Epithelial cell of esophagus (primary cell): ENCODE measurements at regions not wholly inside any gene's neighbourhood (a gene's known extent, or its start where the extent isn't known, plus 50 kb on each side); places are given as distances from the start of the nearest gene placed in this dataset.

Experiments
- DNase-seq: peaks from one replicate; pipeline ENCODE4 v3.0.0; 2010; ENCODE audit warnings: low read depth
- H3K4me3 ChIP-seq: 2 replicates; pipeline ENCODE4 v1.5.1; 2011; ENCODE audit warnings: mild to moderate bottlenecking, low read length, control low read depth
- TF ChIP-seq, protein P1 (sequence below): IDR thresholded peaks from 2 replicates; pipeline ENCODE4 v1.5.1; 2011; ENCODE audit warnings: low read depth, mild to moderate bottlenecking, low read length, control low read depth, inconsistent platforms; ENCODE audit not compliant: insufficient read depth; ENCODE audit errors: missing control alignments

DNA sequence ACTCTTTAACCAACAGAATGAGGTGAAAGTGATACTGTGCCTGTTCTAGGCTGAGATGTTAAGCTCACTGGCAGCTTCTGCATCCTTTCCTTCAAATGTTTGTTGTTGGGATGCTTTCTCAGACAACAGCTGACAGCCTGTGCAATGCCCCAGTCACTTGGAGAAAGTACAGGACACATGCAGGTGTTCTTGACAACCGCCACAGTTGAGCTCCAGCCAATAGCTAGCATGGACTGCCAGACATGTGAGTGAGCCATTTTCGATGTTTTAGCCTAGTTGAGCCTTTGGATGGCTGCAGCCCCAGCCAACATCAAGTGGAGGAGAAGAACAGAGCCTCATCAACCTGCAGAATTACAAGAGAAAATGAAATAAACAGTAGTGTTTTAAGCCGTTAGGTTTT is 94.1 kb upstream of the PPP3CA start:
- H3K4me3 ChIP-seq: no peak overlapping the region
- no peak for DNase-seq
- TF ChIP-seq, protein P1, sequence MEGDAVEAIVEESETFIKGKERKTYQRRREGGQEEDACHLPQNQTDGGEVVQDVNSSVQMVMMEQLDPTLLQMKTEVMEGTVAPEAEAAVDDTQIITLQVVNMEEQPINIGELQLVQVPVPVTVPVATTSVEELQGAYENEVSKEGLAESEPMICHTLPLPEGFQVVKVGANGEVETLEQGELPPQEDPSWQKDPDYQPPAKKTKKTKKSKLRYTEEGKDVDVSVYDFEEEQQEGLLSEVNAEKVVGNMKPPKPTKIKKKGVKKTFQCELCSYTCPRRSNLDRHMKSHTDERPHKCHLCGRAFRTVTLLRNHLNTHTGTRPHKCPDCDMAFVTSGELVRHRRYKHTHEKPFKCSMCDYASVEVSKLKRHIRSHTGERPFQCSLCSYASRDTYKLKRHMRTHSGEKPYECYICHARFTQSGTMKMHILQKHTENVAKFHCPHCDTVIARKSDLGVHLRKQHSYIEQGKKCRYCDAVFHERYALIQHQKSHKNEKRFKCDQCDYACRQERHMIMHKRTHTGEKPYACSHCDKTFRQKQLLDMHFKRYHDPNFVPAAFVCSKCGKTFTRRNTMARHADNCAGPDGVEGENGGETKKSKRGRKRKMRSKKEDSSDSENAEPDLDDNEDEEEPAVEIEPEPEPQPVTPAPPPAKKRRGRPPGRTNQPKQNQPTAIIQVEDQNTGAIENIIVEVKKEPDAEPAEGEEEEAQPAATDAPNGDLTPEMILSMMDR: no peak

DNA sequence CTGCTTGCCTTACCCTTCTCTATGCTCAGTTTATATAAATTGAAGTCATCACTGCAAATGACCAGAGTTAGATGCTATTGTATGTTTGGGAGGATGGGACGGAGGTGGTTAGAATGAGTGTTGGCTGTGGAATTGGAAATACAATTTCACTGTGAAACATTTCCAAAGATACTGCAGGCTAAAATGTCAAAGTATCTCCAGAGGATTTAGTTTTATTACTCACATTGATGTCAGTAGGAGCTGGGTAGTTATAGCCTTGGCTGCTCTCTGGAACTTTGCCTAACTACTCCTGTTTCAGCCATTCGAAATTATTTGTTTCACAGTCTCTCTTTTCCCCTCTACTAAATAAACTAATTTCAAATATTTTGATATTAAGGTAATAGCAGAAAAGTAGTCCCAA is 92.6 kb upstream of the PPP3CA start:
- TF ChIP-seq, protein P1: no peak
- H3K4me3 ChIP-seq: no peak overlapping the region
- no peak for DNase-seq

DNA sequence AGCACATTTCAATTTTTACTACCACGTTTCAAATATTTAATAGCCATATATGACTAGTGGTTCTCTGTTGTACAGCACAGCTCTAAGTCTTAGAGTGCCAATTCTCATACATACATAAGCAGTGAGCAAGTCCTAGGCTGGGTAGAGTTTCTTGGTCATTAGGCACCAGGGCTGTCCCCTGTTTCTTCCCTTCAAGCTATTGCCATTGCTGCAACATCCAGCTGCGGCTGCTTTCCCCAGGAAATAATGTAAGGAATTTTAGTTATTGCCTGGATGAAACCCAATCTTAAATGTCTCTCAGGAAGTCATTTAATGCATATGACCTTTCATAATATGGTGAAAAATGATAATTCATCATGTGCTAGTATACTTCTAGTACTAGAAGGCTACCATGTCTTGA is 74.1 kb upstream of the PPP3CA start:
- TF ChIP-seq, protein P1: no peak
- no peak for DNase-seq
- H3K4me3 ChIP-seq: no peak overlapping the region

DNA sequence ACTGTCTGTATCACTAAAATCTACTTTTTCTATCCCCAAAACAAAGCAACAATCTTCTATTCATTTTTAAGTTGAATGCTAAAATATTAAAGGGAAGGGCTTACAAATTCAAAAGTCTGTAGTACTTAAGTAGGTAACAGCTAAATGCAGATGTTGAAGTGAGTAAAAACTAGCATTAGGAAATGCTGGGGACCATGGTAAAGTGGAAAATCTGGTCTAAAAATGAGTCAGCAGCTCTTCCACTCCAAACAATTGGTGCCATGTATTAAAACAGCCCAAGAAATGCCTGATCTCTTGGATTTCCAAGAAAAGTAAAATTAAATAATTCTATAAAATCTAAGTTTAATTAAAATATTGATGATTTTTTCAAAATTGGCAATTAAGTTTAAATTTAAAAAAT is 73.3 kb upstream of the PPP3CA start:
- DNase-seq: peak; percentile 73
- no peak overlapping the region for H3K4me3 ChIP-seq
- TF ChIP-seq, protein P1: no peak

DNA sequence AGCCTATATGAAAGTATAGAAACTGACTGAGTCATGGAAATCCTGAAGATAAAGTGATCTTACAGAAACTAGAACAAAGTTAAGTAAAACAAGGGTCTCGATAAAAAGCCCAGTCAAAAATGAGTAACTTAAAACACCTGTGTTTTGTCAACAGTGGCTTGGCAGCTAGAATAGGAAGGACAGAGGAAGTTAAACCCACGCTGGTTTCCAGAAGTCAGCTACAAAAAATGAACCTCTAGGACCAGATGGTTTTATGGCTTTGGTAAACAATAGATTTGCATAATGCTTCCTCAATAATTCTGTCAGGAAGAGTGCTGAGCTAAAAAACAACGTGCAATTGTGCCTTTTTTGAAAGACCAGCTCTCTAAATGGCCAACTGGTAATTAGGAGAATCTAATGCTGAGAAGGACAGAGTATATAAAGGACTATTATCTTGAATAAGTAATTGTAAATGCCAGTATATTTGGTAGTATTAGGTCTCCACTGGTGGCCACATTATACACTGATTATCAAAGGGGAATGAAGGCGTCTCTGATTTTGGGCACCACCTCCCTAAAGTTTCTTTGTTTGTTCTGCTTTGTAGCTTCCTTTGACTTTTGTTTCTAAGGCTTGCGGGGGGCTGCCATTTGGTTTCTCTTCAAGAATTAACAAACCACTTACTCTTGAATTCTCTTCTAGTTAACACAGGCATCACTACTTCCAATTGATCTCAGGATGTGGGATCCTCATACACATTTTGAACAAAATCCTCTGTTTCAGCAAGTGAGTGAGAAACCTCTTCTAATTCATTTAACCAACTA is 72.2 kb upstream of the PPP3CA start:
- TF ChIP-seq, protein P1: no peak
- no peak overlapping the region for H3K4me3 ChIP-seq

DNA sequence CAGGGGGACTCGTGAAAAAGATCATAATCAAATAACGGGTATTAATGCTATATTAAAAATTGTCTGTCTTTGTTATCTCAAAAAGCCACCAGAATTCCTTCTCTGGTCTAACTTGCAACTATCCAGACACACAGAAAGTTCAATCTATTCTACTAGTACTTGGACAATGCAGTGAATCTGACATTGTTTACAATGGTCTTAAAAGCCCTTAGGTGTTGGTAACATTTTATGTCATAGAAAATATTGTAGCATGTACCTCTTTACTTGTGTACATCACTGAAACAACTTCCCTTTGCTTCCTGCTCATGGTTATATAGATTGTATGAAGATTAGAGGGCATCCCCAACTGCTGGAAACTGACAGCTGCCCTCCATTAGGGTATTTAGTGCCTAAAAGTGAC is 71.1 kb upstream of the PPP3CA start:
- TF ChIP-seq, protein P1: no peak
- no peak for DNase-seq
- H3K4me3 ChIP-seq: no peak overlapping the region

More for the DNA sequence above, 72.2 kb upstream of the PPP3CA start:
- DNase-seq: no peak

DNA sequence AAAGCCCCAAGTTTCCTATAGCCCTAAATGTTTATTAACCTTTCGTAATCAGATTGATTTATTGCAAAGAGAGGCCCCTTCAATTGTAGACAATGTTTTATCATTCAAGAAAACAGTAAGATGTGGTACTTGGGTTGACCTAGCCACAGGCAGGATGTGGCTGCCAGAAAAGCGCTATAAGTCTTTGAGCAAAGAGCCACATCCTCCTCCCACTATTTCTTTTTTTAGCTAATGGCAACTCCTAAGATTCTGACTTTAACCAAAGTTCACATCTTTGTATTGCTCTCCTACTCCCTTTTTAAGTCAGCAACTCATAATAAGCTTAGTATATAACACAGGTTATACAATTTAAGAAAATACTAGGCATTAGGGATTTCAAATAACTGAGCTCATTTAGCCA is 70.7 kb upstream of the PPP3CA start:
- TF ChIP-seq, protein P1: no peak
- DNase-seq: no peak
- H3K4me3 ChIP-seq: no peak overlapping the region
